Uterus (tissue), 2 donors: ENCODE measurements at regions not wholly inside any gene's neighbourhood (a gene's known extent, or its start where the extent isn't known, plus 50 kb on each side); places are given as distances from the start of the nearest gene placed in this dataset.

Source experiments
- POLR2A ChIP-seq, 2 donors: fragments of 450-650 bp; IDR thresholded peaks; one replicate each; pipeline ENCODE4 v1.6.1; 2016; ENCODE audit warnings: antibody characterized with exemption in 2 of 2, mild to moderate bottlenecking in 1 of 2, moderate library complexity in 1 of 2
- TF ChIP-seq, protein P1 (sequence below), 4 experiments: fragments of 200-600 bp in 2 of 4; fragments of 450-650 bp in 2 of 4; sonication (generic) in 2 of 4; IDR thresholded peaks; one replicate each; pipeline ENCODE4 v1.5.1; 2016 to 2019; ENCODE audit warnings: antibody characterized with exemption in 4 of 4, mild to moderate bottlenecking in 2 of 4, moderate library complexity in 1 of 4

DNA sequence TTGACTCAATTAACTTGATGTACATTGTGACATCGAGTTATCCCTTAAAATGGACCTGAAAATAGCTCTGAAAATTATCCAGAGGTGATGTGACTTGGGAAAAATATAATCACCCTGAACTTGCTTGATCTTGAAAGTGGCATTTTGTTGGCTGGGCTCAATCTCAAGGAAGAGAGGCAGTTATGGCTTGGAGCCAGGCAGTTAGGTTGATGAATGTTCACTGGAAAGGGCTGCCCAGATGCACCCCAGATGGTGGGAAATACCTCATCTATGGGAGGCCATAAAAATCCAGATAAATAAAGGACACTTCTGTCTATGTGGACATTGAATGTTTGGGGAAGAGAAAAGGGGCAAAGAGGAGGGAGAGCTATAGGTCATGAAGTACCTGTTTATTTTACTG, 55.7 kb upstream of the OR5AN1 start:
- TF ChIP-seq, protein P1, sequence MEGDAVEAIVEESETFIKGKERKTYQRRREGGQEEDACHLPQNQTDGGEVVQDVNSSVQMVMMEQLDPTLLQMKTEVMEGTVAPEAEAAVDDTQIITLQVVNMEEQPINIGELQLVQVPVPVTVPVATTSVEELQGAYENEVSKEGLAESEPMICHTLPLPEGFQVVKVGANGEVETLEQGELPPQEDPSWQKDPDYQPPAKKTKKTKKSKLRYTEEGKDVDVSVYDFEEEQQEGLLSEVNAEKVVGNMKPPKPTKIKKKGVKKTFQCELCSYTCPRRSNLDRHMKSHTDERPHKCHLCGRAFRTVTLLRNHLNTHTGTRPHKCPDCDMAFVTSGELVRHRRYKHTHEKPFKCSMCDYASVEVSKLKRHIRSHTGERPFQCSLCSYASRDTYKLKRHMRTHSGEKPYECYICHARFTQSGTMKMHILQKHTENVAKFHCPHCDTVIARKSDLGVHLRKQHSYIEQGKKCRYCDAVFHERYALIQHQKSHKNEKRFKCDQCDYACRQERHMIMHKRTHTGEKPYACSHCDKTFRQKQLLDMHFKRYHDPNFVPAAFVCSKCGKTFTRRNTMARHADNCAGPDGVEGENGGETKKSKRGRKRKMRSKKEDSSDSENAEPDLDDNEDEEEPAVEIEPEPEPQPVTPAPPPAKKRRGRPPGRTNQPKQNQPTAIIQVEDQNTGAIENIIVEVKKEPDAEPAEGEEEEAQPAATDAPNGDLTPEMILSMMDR (IDR thresholded peaks at IDR 0.05): no peak
- no peak for TF ChIP-seq POLR2A (IDR thresholded peaks at IDR 0.05)
